Keratinocyte (primary cell): ENCODE measurements at regions not wholly inside any gene's neighbourhood (a gene's known extent, or its start where the extent isn't known, plus 50 kb on each side); places are given as distances from the start of the nearest gene placed in this dataset.

Source experiments
- DNase-seq: peaks from one replicate; pipeline ENCODE4 v3.0.0-alpha.2; 2011; ENCODE audit warnings: low read depth, missing footprints, low spot score
- FAIRE-seq: peaks from 2 replicates; lab custom pipeline; 2011; peaks lifted over from hg19 to GRCh38; lab: Jason Lieb, UNC
- H2AFZ ChIP-seq: 2 replicates; pipeline ENCODE4 v1.6.0; 2012; ENCODE audit warnings: low read length, control low read depth, inconsistent platforms; ENCODE audit not compliant: control insufficient read depth
- H3K27ac ChIP-seq: 2 replicates; pipeline ENCODE4 v1.5.1; 2011; ENCODE audit warnings: low read length; ENCODE audit not compliant: control insufficient read depth, insufficient read depth
- H3K27me3 ChIP-seq: 3 replicates; pipeline ENCODE4 v1.6.0; 2011; ENCODE audit warnings: low read length; ENCODE audit not compliant: control insufficient read depth, insufficient read depth; ENCODE audit errors: extremely low read depth
- H3K36me3 ChIP-seq, 2 experiments: 2 replicates in 1 of 2; 3 replicates in 1 of 2; pipeline ENCODE4 v1.5.1; 2011; ENCODE audit warnings: low read length in 2 of 2, mild to moderate bottlenecking in 1 of 2; ENCODE audit not compliant: control insufficient read depth in 2 of 2, insufficient read depth in 2 of 2; ENCODE audit errors: extremely low read depth in 1 of 2
- H3K4me1 ChIP-seq: 3 replicates; pipeline ENCODE4 v1.5.1; 2011; ENCODE audit warnings: low read length; ENCODE audit not compliant: control insufficient read depth, insufficient read depth; ENCODE audit errors: extremely low read depth
- H3K4me2 ChIP-seq: 3 replicates; pipeline ENCODE4 v1.6.0; 2011; ENCODE audit warnings: low read depth, low read length; ENCODE audit not compliant: control insufficient read depth, insufficient read depth; ENCODE audit errors: extremely low read depth
- H3K4me3 ChIP-seq, 3 experiments: fragments of 200-600 bp in 1 of 3; sonication (generic) in 1 of 3; 2 replicates in 2 of 3; 3 replicates in 1 of 3; pipeline ENCODE4 v1.5.1; 2011 to 2016; ENCODE audit warnings: low read length in 3 of 3, mild to moderate bottlenecking in 3 of 3, control low read depth in 2 of 3, inconsistent platforms in 1 of 3, low read depth in 1 of 3, mixed read lengths in 1 of 3, mixed run types in 1 of 3, moderate library complexity in 1 of 3; ENCODE audit not compliant: control insufficient read depth in 2 of 3, insufficient read depth in 2 of 3; ENCODE audit errors: extremely low read depth in 1 of 3
- H3K79me2 ChIP-seq: 2 replicates; pipeline ENCODE4 v1.6.0; 2012; ENCODE audit warnings: low read length; ENCODE audit not compliant: control insufficient read depth, insufficient read depth
- H3K9ac ChIP-seq: 3 replicates; pipeline ENCODE4 v1.6.0; 2011; ENCODE audit warnings: low read length; ENCODE audit not compliant: control insufficient read depth, insufficient read depth; ENCODE audit errors: extremely low read depth
- H3K9me1 ChIP-seq: 3 replicates; pipeline ENCODE4 v1.6.0; 2011; ENCODE audit warnings: low read length; ENCODE audit not compliant: control insufficient read depth, insufficient read depth; ENCODE audit errors: extremely low read depth
- H3K9me3 ChIP-seq: 2 replicates; pipeline ENCODE4 v1.5.1; 2012; ENCODE audit warnings: low read depth, low read length; ENCODE audit not compliant: control insufficient read depth
- H4K20me1 ChIP-seq: 3 replicates; pipeline ENCODE4 v1.6.0; 2011; ENCODE audit warnings: low read length; ENCODE audit not compliant: control insufficient read depth, insufficient read depth; ENCODE audit errors: extremely low read depth
- EZH2 ChIP-seq: IDR thresholded peaks from one replicate; pipeline ENCODE4 v1.6.1; 2012; ENCODE audit warnings: inconsistent platforms, mild to moderate bottlenecking, low read length, moderate library complexity
- dilution Hi-C: fragments of 300-500 bp; cut with MboI; formaldehyde crosslinking; loops from one replicate; pipeline ENCODE4 v1.7.0; 2020; ENCODE audit warnings: low sequenced_read_pairs; ENCODE audit not compliant: extremely low pct_ligation_motif_present
- TF ChIP-seq, protein P1 (sequence below), 3 experiments: IDR thresholded peaks in 1 of 3; conservative IDR thresholded peaks in 1 of 3; optimal IDR thresholded peaks in 1 of 3; 2 replicates in 2 of 3; 3 replicates in 1 of 3; pipeline versions ENCODE3 to v1.5.1; 2011; ENCODE audit warnings: low read length in 3 of 3, mild to moderate bottlenecking in 3 of 3, moderate library complexity in 2 of 3, control low read depth in 1 of 3, inconsistent platforms in 1 of 3; ENCODE audit not compliant: insufficient read depth in 2 of 3; ENCODE audit errors: extremely low read depth in 1 of 3

GRCh38 chr9:129478961-129479630 is 141.8 kb downstream of the C9orf50 start:
- Histone ChIP-seq H3K9me1 (no peaks in the 10 kb centered on the region), H2AFZ (no peak overlapping the region), H4K20me1 (no peaks in the 10 kb centered on the region), H3K4me1 (peaks cover 20% of the 10 kb centered on the region), H3K79me2 (no peaks in the 10 kb centered on the region), H3K4me2 (no peak overlapping the region), H3K9me3 (peaks cover 4% of the 10 kb centered on the region), H3K27ac (no peak overlapping the region), H3K4me3 (no peak overlapping the region), H3K9ac (no peak overlapping the region), H3K27me3 (no peaks in the 10 kb centered on the region), H3K36me3 (no peaks in the 10 kb centered on the region)
- FAIRE-seq, result no peak
- TF ChIP-seq, protein P1, sequence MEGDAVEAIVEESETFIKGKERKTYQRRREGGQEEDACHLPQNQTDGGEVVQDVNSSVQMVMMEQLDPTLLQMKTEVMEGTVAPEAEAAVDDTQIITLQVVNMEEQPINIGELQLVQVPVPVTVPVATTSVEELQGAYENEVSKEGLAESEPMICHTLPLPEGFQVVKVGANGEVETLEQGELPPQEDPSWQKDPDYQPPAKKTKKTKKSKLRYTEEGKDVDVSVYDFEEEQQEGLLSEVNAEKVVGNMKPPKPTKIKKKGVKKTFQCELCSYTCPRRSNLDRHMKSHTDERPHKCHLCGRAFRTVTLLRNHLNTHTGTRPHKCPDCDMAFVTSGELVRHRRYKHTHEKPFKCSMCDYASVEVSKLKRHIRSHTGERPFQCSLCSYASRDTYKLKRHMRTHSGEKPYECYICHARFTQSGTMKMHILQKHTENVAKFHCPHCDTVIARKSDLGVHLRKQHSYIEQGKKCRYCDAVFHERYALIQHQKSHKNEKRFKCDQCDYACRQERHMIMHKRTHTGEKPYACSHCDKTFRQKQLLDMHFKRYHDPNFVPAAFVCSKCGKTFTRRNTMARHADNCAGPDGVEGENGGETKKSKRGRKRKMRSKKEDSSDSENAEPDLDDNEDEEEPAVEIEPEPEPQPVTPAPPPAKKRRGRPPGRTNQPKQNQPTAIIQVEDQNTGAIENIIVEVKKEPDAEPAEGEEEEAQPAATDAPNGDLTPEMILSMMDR (optimal IDR thresholded peaks at IDR 0.05 in 1 of 3, IDR thresholded peaks at IDR 0.05 in 1 of 3, conservative IDR thresholded peaks at IDR 0.05 in 1 of 3; ENCODE audit: extremely low read depth in 1 of 3, insufficient read depth in 2 of 3, low read length in 3 of 3), result no peak
- no peak for TF ChIP-seq EZH2
- no peak for DNase-seq
- dilution Hi-C loops, result no loop called here

DNA sequence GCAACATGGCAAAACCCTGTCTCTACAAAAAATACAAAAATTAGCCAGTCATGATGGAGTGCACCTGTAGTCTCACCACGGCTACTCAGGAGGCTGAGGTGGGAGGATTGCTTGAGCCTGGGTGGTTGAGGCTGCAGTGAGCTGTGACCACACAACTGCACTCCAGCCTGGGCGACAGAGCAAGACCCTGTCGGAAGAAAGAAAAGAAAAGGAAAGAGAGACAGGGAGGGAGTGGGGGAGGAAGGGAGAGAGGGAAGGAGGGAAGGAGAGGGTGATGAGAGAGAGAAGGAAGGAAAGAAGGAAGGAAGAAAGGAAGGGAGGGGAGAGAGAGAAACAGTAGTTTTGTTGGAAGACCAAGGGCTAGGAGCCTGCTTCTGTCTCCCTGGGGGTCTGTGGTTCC is 142.4 kb downstream of the C9orf50 start:
- H3K4me1 ChIP-seq, result peaks cover 17% of the 10 kb centered on the region
- no peak overlapping the region for H3K4me2 ChIP-seq
- dilution Hi-C loops, result no loop called here
- FAIRE-seq (no peak), DNase-seq (no peak)
- H2AFZ ChIP-seq, result no peak overlapping the region
- H4K20me1 ChIP-seq, result no peaks in the 10 kb centered on the region
- H3K27ac ChIP-seq, result no peak overlapping the region
- peaks cover 4% of the 10 kb centered on the region for H3K9me3 ChIP-seq
- H3K36me3 ChIP-seq, result no peaks in the 10 kb centered on the region
- H3K79me2 ChIP-seq, result no peaks in the 10 kb centered on the region
- no peaks in the 10 kb centered on the region for H3K27me3 ChIP-seq
- TF ChIP-seq EZH2, result no peak
- TF ChIP-seq, protein P1 (optimal IDR thresholded peaks at IDR 0.05 in 1 of 3, IDR thresholded peaks at IDR 0.05 in 1 of 3, conservative IDR thresholded peaks at IDR 0.05 in 1 of 3; ENCODE audit: extremely low read depth in 1 of 3, insufficient read depth in 2 of 3, low read length in 3 of 3), result no peak
- H3K9ac ChIP-seq, result no peak overlapping the region
- no peaks in the 10 kb centered on the region for H3K9me1 ChIP-seq
- H3K4me3 ChIP-seq, result no peak overlapping the region
